ENCODE measurements at regions not wholly inside any gene's neighbourhood (a gene's known extent, or its start where the extent isn't known, plus 50 kb on each side); places are given as distances from the start of the nearest gene placed in this dataset.

DNA sequence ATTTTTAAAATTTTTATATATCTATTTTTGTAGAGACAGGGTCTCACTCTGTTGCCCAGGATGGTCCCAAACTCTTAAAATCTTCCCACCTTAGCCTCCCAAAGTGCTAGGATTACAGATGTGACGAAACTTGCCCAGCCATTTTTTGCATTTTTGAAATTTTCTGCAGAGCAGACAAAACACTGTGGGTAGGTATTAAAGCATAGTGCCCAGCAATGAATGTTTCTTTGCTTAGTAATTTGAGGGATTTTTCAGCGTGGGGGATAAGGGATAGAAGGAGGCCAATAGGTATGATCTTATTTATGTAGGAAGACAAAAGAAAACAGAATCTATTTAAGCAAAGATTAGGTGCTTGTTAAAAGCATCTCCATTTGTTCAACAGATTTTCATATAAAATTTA lies 446.8 kb upstream of the DPH6 start:
- H3K4me3 Mint-ChIP-seq: no peak overlapping the region
- intact Hi-C loops (cut with micrococcal nuclease): no loop called here
- Histone ChIP-seq H3K9me3 (ENCODE audit: control extremely low read depth in 1 of 3, control insufficient read depth in 2 of 3, insufficient read depth in 1 of 3, low read length in 2 of 3) (no peaks in the 10 kb centered on the region), H2AFZ (ENCODE audit: insufficient read depth, low read depth, low read length, poor library complexity, severe bottlenecking) (no peak overlapping the region), H3K27me3 (replicated peaks in 1 of 4; ENCODE audit: control extremely low read depth in 1 of 4, control insufficient read depth in 3 of 4, insufficient read depth in 4 of 4, low read length in 3 of 4) (no peaks in the 10 kb centered on the region), H3K9ac (ENCODE audit: low read length) (no peak overlapping the region), H3K79me2 (ENCODE audit: control insufficient read depth, insufficient read depth, low read length) (no peaks in the 10 kb centered on the region), H3K27ac (ENCODE audit: low read length in 2 of 2) (no peak overlapping the region), H4K20me1 (ENCODE audit: control insufficient read depth, insufficient read depth, low read length, poor library complexity, severe bottlenecking) (no peaks in the 10 kb centered on the region), H3K4me2 (replicated peaks; ENCODE audit: low read depth, low read length, poor library complexity, severe bottlenecking) (no peak overlapping the region), H3K36me3 (replicated peaks in 1 of 2; ENCODE audit: control extremely low read depth in 1 of 2, control insufficient read depth in 1 of 2, extremely low read depth in 1 of 2, insufficient read depth in 2 of 2, low read length in 1 of 2) (no peaks in the 10 kb centered on the region), H3K4me1 (ENCODE audit: control insufficient read depth in 2 of 2, insufficient read depth in 2 of 2, low read length in 2 of 2) (no peaks in the 10 kb centered on the region), H3K4me3 (ENCODE audit: control extremely low read depth in 1 of 5, extremely low read depth in 1 of 5, insufficient read depth in 1 of 5, low read depth in 2 of 5, low read length in 4 of 5) (no peak overlapping the region)
- no peak overlapping the region for H3K27ac Mint-ChIP-seq
- no peak for TF ChIP-seq EZH2 (IDR thresholded peaks at IDR 0.05; ENCODE audit: borderline replicate concordance, insufficient read depth, low read depth, low read length, poor library complexity, severe bottlenecking)
- TF ChIP-seq, protein P1, sequence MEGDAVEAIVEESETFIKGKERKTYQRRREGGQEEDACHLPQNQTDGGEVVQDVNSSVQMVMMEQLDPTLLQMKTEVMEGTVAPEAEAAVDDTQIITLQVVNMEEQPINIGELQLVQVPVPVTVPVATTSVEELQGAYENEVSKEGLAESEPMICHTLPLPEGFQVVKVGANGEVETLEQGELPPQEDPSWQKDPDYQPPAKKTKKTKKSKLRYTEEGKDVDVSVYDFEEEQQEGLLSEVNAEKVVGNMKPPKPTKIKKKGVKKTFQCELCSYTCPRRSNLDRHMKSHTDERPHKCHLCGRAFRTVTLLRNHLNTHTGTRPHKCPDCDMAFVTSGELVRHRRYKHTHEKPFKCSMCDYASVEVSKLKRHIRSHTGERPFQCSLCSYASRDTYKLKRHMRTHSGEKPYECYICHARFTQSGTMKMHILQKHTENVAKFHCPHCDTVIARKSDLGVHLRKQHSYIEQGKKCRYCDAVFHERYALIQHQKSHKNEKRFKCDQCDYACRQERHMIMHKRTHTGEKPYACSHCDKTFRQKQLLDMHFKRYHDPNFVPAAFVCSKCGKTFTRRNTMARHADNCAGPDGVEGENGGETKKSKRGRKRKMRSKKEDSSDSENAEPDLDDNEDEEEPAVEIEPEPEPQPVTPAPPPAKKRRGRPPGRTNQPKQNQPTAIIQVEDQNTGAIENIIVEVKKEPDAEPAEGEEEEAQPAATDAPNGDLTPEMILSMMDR (IDR thresholded peaks at IDR 0.05): no peak
- ChIA-PET CTCF (interaction anchor here (1.0 kb wide), 1 partner anchor 12 kb away, joined by 3 read pairs; no protein-coding TSS in a partner anchor), POLR2A (no interaction called here)
- no peaks in the 10 kb centered on the region for H3K27me3 Mint-ChIP-seq
- DNase-seq (no peak), ATAC-seq (ENCODE audit: low read depth) (no peak)
- WGBS (ENCODE audit: insufficient coverage): 33% methylated on average over 1 of the region's 2 CpGs
- no peaks in the 10 kb centered on the region for H3K4me1 Mint-ChIP-seq
- H3K9me3 Mint-ChIP-seq (ENCODE audit: insufficient read depth): peaks cover 2% of the 10 kb centered on the region

DNA sequence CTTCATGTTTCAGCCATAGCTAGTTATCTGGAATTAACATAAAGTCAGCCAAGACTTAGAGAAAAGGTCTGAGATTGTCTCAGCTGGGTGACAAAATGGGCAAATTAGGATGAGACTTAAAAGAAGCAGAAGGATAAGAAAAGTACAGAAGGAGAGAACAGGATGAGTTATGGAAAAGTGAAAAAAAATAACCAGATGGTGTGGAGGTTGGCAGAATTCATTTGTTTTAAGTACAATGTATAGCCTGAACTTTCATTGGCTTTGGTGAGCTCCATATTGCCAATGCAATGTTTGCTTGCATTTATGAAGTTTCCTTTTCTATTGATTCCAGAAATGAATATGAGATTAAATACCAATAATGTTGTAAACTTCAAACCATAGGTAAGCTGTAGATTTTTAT lies 447.2 kb upstream of the DPH6 start:
- ATAC-seq (ENCODE audit: low read depth): no peak
- no peaks in the 10 kb centered on the region for H3K79me2 ChIP-seq (ENCODE audit: control insufficient read depth, insufficient read depth, low read length)
- no peaks in the 10 kb centered on the region for H3K27me3 Mint-ChIP-seq

More for the DNA sequence above, 447.2 kb upstream of the DPH6 start:
- peaks cover 2% of the 10 kb centered on the region for H3K9me3 Mint-ChIP-seq (ENCODE audit: insufficient read depth)
- DNase-seq: no peak
- Histone ChIP-seq H2AFZ (ENCODE audit: insufficient read depth, low read depth, low read length, poor library complexity, severe bottlenecking) (no peak overlapping the region), H3K4me1 (ENCODE audit: control insufficient read depth in 2 of 2, insufficient read depth in 2 of 2, low read length in 2 of 2) (no peaks in the 10 kb centered on the region), H3K4me2 (replicated peaks; ENCODE audit: low read depth, low read length, poor library complexity, severe bottlenecking) (no peak overlapping the region), H3K27ac (ENCODE audit: low read length in 2 of 2) (no peak overlapping the region), H3K9me3 (ENCODE audit: control extremely low read depth in 1 of 3, control insufficient read depth in 2 of 3, insufficient read depth in 1 of 3, low read length in 2 of 3) (no peaks in the 10 kb centered on the region), H4K20me1 (ENCODE audit: control insufficient read depth, insufficient read depth, low read length, poor library complexity, severe bottlenecking) (no peaks in the 10 kb centered on the region), H3K4me3 (ENCODE audit: control extremely low read depth in 1 of 5, extremely low read depth in 1 of 5, insufficient read depth in 1 of 5, low read depth in 2 of 5, low read length in 4 of 5) (no peak overlapping the region), H3K27me3 (replicated peaks in 1 of 4; ENCODE audit: control extremely low read depth in 1 of 4, control insufficient read depth in 3 of 4, insufficient read depth in 4 of 4, low read length in 3 of 4) (no peaks in the 10 kb centered on the region), H3K9ac (ENCODE audit: low read length) (no peak overlapping the region), H3K36me3 (replicated peaks in 1 of 2; ENCODE audit: control extremely low read depth in 1 of 2, control insufficient read depth in 1 of 2, extremely low read depth in 1 of 2, insufficient read depth in 2 of 2, low read length in 1 of 2) (no peaks in the 10 kb centered on the region)
- intact Hi-C loops (cut with micrococcal nuclease): no loop called here
- ChIA-PET CTCF (interaction anchor here (1.0 kb wide), 1 partner anchor 12 kb away, joined by 3 read pairs; no protein-coding TSS in a partner anchor), POLR2A (no interaction called here)
- H3K4me3 Mint-ChIP-seq: no peak overlapping the region
- no peak for TF ChIP-seq EZH2 (IDR thresholded peaks at IDR 0.05; ENCODE audit: borderline replicate concordance, insufficient read depth, low read depth, low read length, poor library complexity, severe bottlenecking)
- TF ChIP-seq, protein P1 (IDR thresholded peaks at IDR 0.05): no peak
- no peak overlapping the region for H3K27ac Mint-ChIP-seq
- H3K4me1 Mint-ChIP-seq: no peaks in the 10 kb centered on the region
